Lower lobe of right lung (tissue), 2 donors: ENCODE measurements at regions not wholly inside any gene's neighbourhood (a gene's known extent, or its start where the extent isn't known, plus 50 kb on each side); places are given as distances from the start of the nearest gene placed in this dataset.
"Not testable (repeated sequence)": the region's sequence is repeated elsewhere in the genome, so short reads cannot be mapped to it uniquely, and the experiment has no call there.

Source experiments
- ATAC-seq, 2 donors: fragments of 200-7000 bp; cut with Tn5 transposase; one replicate each; pipeline ENCODE4 v1.9.1; 2020 to 2022; ENCODE audit warnings: mild to moderate bottlenecking in 2 of 2, moderate library complexity in 2 of 2
- DNase-seq: peaks from one replicate; pipeline ENCODE4 v3.0.0-alpha.2; 2020
- H3K27ac ChIP-seq: fragments of 200-600 bp; one replicate; pipeline ENCODE4 v1.8.0; 2022
- H3K27me3 ChIP-seq: fragments of 200-600 bp; one replicate; pipeline ENCODE4 v1.8.0; 2022; ENCODE audit warnings: low read depth
- H3K36me3 ChIP-seq: fragments of 200-600 bp; one replicate; pipeline ENCODE4 v1.8.0; 2022; ENCODE audit warnings: mild to moderate bottlenecking
- H3K4me1 ChIP-seq: fragments of 200-600 bp; one replicate; pipeline ENCODE4 v1.8.0; 2022
- H3K4me3 ChIP-seq: fragments of 200-600 bp; one replicate; pipeline ENCODE4 v1.8.0; 2022; ENCODE audit warnings: mild to moderate bottlenecking
- H3K9me3 ChIP-seq: fragments of 200-600 bp; one replicate; pipeline ENCODE4 v1.8.0; 2022
- intact Hi-C: fragments of 100-400 bp; cut with DNase I; formaldehyde crosslinking; loops from one replicate; pipeline ENCODE4 v1.11.0; 2022
- TF ChIP-seq, protein P1 (sequence below): fragments of 200-600 bp; IDR thresholded peaks from one replicate; pipeline ENCODE4 v1.8.0; 2022; ENCODE audit warnings: antibody characterized with exemption, mild to moderate bottlenecking
- donor health status: DM: no; HTN: yes; CAD: no; lungs with severe emphysema.

DNA sequence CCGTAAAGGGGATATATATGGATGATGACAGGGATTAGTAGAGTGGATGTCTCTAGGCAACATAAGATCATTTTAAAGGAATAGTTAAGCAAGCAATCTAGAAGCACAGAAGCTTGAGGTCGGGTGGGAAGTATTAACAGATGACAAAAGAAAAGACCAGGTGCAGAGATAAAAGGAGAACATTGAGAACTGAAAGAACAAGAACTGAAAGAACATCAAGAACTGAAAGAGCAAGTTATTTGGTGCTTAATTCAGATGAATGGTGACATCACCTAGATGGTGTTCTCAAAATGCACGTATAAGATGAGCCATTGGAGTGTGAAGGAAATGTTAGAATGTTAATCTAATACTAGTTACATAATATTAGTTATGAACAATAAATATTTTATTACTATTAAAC lies 224.0 kb upstream of the PDE3A start:
- Histone ChIP-seq H3K27me3 (no peaks in the 10 kb centered on the region), H3K4me1 (no peaks in the 10 kb centered on the region), H3K27ac (no peak overlapping the region), H3K9me3 (no peaks in the 10 kb centered on the region), H3K4me3 (no peak overlapping the region), H3K36me3 (no peaks in the 10 kb centered on the region)
- DNase-seq, result no peak
- no peak for ATAC-seq
- intact Hi-C loops, result no loop called here
- TF ChIP-seq, protein P1, sequence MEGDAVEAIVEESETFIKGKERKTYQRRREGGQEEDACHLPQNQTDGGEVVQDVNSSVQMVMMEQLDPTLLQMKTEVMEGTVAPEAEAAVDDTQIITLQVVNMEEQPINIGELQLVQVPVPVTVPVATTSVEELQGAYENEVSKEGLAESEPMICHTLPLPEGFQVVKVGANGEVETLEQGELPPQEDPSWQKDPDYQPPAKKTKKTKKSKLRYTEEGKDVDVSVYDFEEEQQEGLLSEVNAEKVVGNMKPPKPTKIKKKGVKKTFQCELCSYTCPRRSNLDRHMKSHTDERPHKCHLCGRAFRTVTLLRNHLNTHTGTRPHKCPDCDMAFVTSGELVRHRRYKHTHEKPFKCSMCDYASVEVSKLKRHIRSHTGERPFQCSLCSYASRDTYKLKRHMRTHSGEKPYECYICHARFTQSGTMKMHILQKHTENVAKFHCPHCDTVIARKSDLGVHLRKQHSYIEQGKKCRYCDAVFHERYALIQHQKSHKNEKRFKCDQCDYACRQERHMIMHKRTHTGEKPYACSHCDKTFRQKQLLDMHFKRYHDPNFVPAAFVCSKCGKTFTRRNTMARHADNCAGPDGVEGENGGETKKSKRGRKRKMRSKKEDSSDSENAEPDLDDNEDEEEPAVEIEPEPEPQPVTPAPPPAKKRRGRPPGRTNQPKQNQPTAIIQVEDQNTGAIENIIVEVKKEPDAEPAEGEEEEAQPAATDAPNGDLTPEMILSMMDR, result no peak

DNA sequence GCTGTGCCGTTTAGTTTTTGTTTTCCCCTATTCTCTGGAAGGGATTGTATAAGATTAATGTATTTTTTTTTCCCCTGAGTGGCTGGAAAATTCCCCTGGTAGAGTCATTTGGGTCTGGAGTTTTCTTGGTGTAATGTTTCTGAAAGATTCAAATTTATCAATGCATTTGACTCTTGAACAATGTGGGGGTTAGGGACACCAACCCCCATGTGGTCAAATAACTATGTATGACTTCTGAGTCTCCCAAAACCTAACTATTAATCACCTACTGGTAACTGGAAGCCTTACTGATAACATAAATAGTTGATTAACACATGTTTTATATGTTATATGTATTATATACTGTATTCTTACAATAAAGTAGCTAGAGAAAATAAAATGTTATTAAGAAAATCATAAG lies 220.1 kb upstream of the PDE3A start:
- no peak overlapping the region for H3K27ac ChIP-seq
- no peaks in the 10 kb centered on the region for H3K9me3 ChIP-seq
- no peaks in the 10 kb centered on the region for H3K27me3 ChIP-seq
- DNase-seq (no peak), ATAC-seq (no peak)
- no peaks in the 10 kb centered on the region for H3K4me1 ChIP-seq
- intact Hi-C loops, result no loop called here
- TF ChIP-seq, protein P1, result no peak
- no peaks in the 10 kb centered on the region for H3K36me3 ChIP-seq
- no peak overlapping the region for H3K4me3 ChIP-seq

DNA sequence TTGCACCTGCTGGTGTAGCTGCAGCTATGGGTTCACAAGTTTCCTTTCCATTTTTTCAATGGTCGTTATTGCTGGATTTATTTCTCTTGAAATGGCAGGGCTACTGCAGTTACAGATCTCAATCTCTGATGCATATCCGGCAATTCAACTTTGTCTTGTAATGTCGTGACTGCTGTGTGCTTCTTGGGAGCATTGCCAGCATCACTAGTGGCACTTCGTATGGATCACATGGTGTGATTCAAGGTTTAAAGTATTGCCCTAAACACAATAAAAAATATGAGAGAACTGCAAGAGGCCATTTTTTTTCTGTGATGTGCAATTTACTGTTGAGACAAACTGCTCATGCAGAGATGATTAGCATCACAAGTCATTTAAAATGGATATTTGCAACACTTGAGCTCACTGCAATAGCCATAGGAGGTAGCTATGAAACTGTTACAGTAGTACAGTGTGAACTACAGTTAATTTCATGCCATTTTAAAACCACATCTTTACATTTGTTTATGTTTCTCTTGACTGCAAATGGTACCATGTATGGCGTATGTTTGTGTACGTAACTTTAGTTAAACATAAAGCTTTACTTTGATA lies 217.4 kb upstream of the PDE3A start:
- Histone ChIP-seq H3K9me3 (no peaks in the 10 kb centered on the region), H3K4me3 (no peak overlapping the region), H3K36me3 (no peaks in the 10 kb centered on the region), H3K4me1 (no peaks in the 10 kb centered on the region), H3K27me3 (no peaks in the 10 kb centered on the region), H3K27ac (no peak overlapping the region)
- DNase-seq (no peak), ATAC-seq (no peak)
- TF ChIP-seq, protein P1, result no peak
- intact Hi-C loops, result no loop called here

DNA sequence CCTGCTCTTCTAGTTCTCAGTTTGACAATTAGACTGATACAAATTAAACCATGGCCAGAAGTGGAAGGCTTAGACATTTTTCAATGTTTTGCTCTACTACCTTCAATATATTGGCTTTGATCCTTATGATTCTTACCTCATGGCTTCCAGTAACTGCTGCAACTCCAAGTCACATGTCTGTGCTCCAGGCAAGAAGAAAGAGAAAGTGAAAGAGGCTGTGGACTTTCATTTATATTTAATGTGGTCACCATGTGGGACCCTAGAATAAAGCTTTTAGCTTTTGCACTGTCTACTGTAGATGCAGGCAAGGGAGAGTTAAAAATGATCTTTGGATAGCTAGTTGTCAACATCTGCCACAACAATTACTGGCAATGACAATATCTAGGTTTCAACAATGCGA lies 214.3 kb upstream of the PDE3A start:
- H3K27me3 ChIP-seq, result no peaks in the 10 kb centered on the region
- no peak for ATAC-seq
- no peaks in the 10 kb centered on the region for H3K9me3 ChIP-seq
- no peaks in the 10 kb centered on the region for H3K36me3 ChIP-seq
- H3K27ac ChIP-seq, result no peak overlapping the region
- H3K4me3 ChIP-seq, result no peak overlapping the region
- DNase-seq, result no peak
- intact Hi-C loops, result no loop called here
- TF ChIP-seq, protein P1, result no peak
- H3K4me1 ChIP-seq, result no peaks in the 10 kb centered on the region

DNA sequence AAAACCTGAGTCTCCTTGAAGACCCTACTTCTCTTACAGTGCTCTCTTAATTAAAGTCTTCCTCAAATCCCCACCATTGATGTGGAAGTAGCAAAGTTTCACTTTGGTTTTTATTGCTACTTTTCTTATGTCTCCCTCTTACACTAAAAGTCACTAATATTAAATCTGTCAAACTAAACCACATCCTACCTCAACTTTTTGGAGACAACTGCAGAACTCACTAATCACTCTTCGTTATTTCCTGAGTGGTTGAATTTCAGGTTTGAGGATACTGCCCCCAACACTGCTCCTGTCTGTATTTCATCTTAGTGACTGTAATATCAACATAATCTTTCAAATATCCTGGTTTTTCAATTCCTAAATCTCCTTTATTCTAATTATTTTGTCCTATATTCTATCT lies 213.0 kb upstream of the PDE3A start:
- DNase-seq, result no peak
- Histone ChIP-seq H3K27me3 (no peaks in the 10 kb centered on the region), H3K4me1 (no peaks in the 10 kb centered on the region), H3K36me3 (no peaks in the 10 kb centered on the region), H3K4me3 (no peak overlapping the region), H3K9me3 (no peaks in the 10 kb centered on the region), H3K27ac (no peak overlapping the region)
- TF ChIP-seq, protein P1, result no peak
- no peak for ATAC-seq
- intact Hi-C loops, result no loop called here

DNA sequence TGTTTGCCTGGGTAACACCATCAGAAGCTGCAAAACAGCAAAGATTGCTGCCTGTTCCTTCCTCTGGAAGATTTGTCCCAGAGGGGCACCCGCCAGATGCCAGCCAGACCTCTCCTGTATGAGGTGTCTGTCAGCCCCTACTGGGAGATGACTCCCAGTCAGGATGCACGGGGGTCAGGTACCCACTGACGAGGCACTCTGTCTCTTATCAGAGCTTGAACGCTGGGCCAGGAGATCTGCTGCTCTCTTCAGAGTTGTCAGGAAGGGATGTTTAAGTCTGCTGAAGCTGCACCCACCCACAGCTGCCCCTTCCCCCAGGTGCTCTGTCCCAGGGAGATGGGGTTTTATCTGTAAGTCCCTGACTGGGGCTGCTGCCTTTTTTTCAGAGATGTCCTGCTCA lies 207.4 kb upstream of the PDE3A start:
- not testable (repeated sequence) for ATAC-seq, H3K9me3 ChIP-seq

More for the DNA sequence above, 207.4 kb upstream of the PDE3A start:
- H3K4me3 ChIP-seq, H3K36me3 ChIP-seq, intact Hi-C loops, DNase-seq, H3K27ac ChIP-seq, H3K27me3 ChIP-seq, H3K4me1 ChIP-seq: not testable (repeated sequence)
